ENCODE measurements at regions not wholly inside any gene's neighbourhood (a gene's known extent, or its start where the extent isn't known, plus 50 kb on each side); places are given as distances from the start of the nearest gene placed in this dataset.
A peak's percentile ranks its signal among the peaks of the same experiment; 100 is the strongest.

DNA sequence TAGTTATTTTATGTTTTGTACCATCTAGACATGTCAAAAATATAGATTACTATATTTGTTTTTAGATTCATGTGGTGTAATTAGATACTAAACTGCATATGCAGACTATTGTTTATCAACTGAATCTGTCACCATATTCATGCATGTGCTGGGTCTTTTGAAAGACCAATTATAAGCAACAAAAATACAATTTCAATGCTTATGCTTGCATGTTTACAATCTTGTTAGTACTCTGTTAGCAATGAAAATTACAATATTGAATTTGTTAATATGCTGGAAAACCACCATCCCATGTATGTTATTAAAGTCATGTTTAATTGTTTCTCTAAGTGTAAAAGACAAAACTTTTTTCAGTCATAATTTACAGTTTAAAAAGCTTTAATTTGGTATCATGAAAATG is 140.9 kb downstream of the HGF start:
- Histone ChIP-seq H3K36me3 (no peaks in the 10 kb centered on the region), H3K4me1 (peaks cover 0 to 8% (median 0%) of the 10 kb centered on the region in 9 donors), H3K4me3 (no peak overlapping the region), H3K27me3 (no peaks in the 10 kb centered on the region), H3K9me3 (no peaks in the 10 kb centered on the region), H3K27ac (no peak overlapping the region)
- intact Hi-C loops (cut with DNase I): no loop called here
- no peak for ATAC-seq
- no peak for TF ChIP-seq CTCF (IDR thresholded peaks at IDR 0.05)
- no peak for DNase-seq

DNA sequence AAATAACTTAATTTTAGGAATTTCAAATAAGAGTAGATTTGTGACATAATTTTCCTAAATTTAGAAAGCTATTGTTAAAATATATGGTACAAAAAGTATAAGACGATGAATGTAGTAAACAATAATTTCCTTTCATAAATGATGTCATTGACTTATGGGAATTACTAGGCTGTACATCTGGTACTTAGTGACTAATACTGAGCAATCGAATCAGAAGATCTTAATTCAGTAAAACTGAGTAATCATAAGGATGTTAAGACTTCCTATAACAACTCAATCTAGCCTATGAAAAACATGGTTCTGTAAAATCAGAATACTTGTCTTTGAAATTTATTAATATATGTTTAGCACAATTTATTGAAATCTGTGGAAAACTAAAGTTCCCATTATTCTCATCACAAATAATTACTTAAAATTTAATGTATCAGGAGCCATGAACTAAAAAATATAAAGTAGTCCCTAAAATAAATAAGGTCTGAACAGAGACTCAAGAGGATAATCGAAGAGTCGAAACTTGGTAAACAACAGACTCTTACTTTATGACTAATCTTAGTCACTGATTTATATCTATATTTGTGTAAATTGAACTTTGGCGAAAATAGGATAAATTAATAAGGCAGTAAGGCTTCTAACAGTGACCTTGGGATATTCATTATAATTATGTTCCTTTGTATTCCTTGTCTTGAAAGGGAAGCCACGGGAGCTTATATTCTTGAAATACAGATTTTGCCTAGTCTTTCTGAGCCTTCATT is 142.1 kb downstream of the HGF start:
- H3K27me3 ChIP-seq: no peaks in the 10 kb centered on the region
- H3K4me3 ChIP-seq: no peak overlapping the region
- peak overlapping the region in 1 of 10 donors; percentile 60 for H3K27ac ChIP-seq
- intact Hi-C loops (cut with DNase I): no loop called here
- no peak for TF ChIP-seq CTCF (IDR thresholded peaks at IDR 0.05)
- no peak for ATAC-seq
- peaks cover 0 to 8% (median 0%) of the 10 kb centered on the region in 9 donors for H3K4me1 ChIP-seq
- no peaks in the 10 kb centered on the region for H3K9me3 ChIP-seq
- DNase-seq: no peak
- WGBS, 2 donors: 77 to 80% methylated on average over 6 of the region's 6 CpGs
- H3K36me3 ChIP-seq: no peaks in the 10 kb centered on the region

GRCh38 chr7:81626008-81626407 is 143.8 kb downstream of the HGF start:
- Histone ChIP-seq H3K4me3 (no peak overlapping the region), H3K4me1 (peaks cover 0 to 8% (median 0%) of the 10 kb centered on the region in 9 donors), H3K9me3 (no peaks in the 10 kb centered on the region), H3K36me3 (no peaks in the 10 kb centered on the region), H3K27me3 (no peaks in the 10 kb centered on the region), H3K27ac (peak overlapping the region in 1 of 10 donors; percentile 60)
- intact Hi-C loops (cut with DNase I): no loop called here
- no peak for ATAC-seq
- 53 to 60% methylated on average over 1 of the region's 1 CpG for WGBS, 2 donors
- no peak for DNase-seq
- no peak for TF ChIP-seq CTCF (IDR thresholded peaks at IDR 0.05)

DNA sequence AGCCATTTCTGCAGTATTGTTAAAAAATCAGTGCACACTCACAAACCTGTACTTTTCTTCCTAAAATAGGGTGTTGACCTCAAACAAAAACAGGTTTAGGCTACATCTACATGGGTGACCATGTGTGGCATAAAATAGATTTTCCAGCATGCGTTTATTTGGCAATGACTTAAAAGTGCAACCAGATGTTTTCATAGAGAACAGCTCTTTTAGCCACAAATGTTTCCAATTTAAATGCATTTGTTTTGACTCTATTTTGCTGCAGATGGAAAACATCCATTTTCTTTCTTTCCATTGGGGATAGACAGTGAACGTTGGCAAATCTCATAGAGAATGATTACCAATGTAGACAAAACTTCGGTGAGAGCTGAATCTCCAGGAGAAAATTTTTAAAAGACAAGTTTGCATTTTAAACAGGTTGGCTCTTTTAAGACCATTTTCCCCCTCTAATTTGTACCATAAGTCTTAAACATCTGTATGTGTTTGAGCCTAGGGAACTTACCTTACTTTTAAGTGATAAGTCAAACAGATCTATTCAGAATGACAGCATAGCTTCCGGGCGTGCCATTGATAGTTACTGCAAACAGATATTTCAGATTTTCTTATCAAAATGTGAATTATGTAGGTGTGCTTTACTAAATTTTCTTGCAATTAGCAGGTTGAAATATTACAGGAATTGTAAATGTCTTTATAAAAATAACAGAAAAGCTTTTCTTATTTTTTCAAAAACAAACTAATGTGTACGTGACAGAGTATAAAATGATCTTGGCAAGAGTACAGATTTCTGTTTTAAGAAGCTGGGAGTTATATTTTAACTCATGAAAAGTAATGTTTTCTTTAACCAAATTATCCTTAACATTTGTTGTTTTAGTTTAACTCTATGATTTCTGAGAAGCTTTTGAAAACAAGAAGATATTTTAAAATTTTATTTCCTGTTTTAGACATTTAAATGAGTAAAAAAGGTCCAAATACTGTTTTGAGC is 144.9 kb downstream of the HGF start:
- Histone ChIP-seq H3K27ac (peak overlapping the region in 1 of 10 donors; percentile 59), H3K4me3 (no peak overlapping the region), H3K36me3 (no peaks in the 10 kb centered on the region), H3K4me1 (peaks cover 0 to 8% (median 0%) of the 10 kb centered on the region in 9 donors), H3K27me3 (no peaks in the 10 kb centered on the region), H3K9me3 (no peaks in the 10 kb centered on the region)
- ATAC-seq (no peak), DNase-seq (no peak)
- intact Hi-C loops (cut with DNase I): no loop called here
- no peak for TF ChIP-seq CTCF (IDR thresholded peaks at IDR 0.05)
- 62 to 79% methylated on average over 6 of the region's 6 CpGs for WGBS, 2 donors

All from heart right ventricle (tissue), 16 donors.